MM.1S (cell line): ENCODE measurements at regions not wholly inside any gene's neighbourhood (a gene's known extent, or its start where the extent isn't known, plus 50 kb on each side); places are given as distances from the start of the nearest gene placed in this dataset.

Experiments used
- DNase-seq: peaks from one replicate; pipeline ENCODE4 v3.0.0-alpha.2; 2015
- H2AFZ ChIP-seq: fragments of 300-600 bp; sonication (generic); 2 replicates; pipeline ENCODE4 v1.6.0; 2016; ENCODE audit warnings: antibody characterized with exemption, low read length
- H3F3A ChIP-seq: fragments of 300-600 bp; sonication (generic); 2 replicates; pipeline ENCODE4 v1.6.1; 2016; ENCODE audit warnings: mild to moderate bottlenecking, antibody characterized with exemption, low read length, moderate library complexity, mixed read lengths; ENCODE audit not compliant: insufficient read depth
- H3K27ac ChIP-seq: fragments of 300-600 bp; sonication (generic); 2 replicates; pipeline ENCODE4 v1.5.1; 2016; ENCODE audit warnings: mild to moderate bottlenecking, low read length
- H3K27me3 ChIP-seq: fragments of 300-600 bp; sonication (generic); replicated peaks from 2 replicates; pipeline ENCODE4 v1.6.0; 2016; ENCODE audit warnings: low read length; ENCODE audit not compliant: insufficient read depth
- H3K36me3 ChIP-seq: fragments of 300-600 bp; sonication (generic); replicated peaks from 2 replicates; pipeline ENCODE4 v1.6.1; 2016; ENCODE audit warnings: mild to moderate bottlenecking, low read length, mixed read lengths; ENCODE audit not compliant: insufficient read depth
- H3K4me1 ChIP-seq: fragments of 300-600 bp; sonication (generic); 2 replicates; pipeline ENCODE4 v1.6.1; 2016; ENCODE audit warnings: low read length, mixed read lengths
- H3K4me2 ChIP-seq: fragments of 300-600 bp; sonication (generic); 2 replicates; pipeline ENCODE4 v1.6.0; 2016; ENCODE audit warnings: low read depth, low read length
- H3K4me3 ChIP-seq: fragments of 300-600 bp; sonication (generic); 2 replicates; pipeline ENCODE4 v1.5.1; 2016; ENCODE audit warnings: low read length, mixed read lengths
- H3K79me2 ChIP-seq: fragments of 300-600 bp; sonication (generic); 2 replicates; pipeline ENCODE4 v1.6.1; 2016; ENCODE audit warnings: mixed run types, low read length, mixed read lengths
- H3K9ac ChIP-seq: fragments of 300-600 bp; sonication (generic); 2 replicates; pipeline ENCODE4 v1.6.1; 2016; ENCODE audit warnings: low read length, mixed read lengths
- H3K9me2 ChIP-seq: fragments of 300-600 bp; sonication (generic); replicated peaks from 2 replicates; pipeline ENCODE4 v1.6.1; 2016; ENCODE audit warnings: mild to moderate bottlenecking, low read length, mixed read lengths; ENCODE audit not compliant: insufficient read depth
- H3K9me3 ChIP-seq: fragments of 300-600 bp; sonication (generic); replicated peaks from 2 replicates; pipeline ENCODE4 v1.6.1; 2016; ENCODE audit warnings: mild to moderate bottlenecking, low read length, mixed read lengths; ENCODE audit not compliant: insufficient read depth
- H4K20me1 ChIP-seq: fragments of 300-600 bp; sonication (generic); 2 replicates; pipeline ENCODE4 v1.6.1; 2016; ENCODE audit warnings: mild to moderate bottlenecking, low read length, moderate library complexity, mixed read lengths; ENCODE audit not compliant: insufficient read depth
- EZH2 ChIP-seq: fragments of 300-600 bp; sonication (generic); optimal IDR thresholded peaks from 2 replicates; pipeline ENCODE3; 2017; ENCODE audit warnings: low read depth, mild to moderate bottlenecking, antibody characterized with exemption, low read length, mixed read lengths
- EZH2phosphoT487 ChIP-seq: fragments of 300-600 bp; sonication (generic); IDR thresholded peaks from 2 replicates; pipeline ENCODE4 v1.6.1; 2018; ENCODE audit warnings: antibody characterized with exemption, low read length
- TF ChIP-seq, protein P1 (sequence below): fragments of 300-600 bp; sonication (generic); IDR thresholded peaks from 2 replicates; pipeline ENCODE4 v1.5.1; 2016; ENCODE audit warnings: antibody characterized with exemption, low read length, mixed read lengths

DNA sequence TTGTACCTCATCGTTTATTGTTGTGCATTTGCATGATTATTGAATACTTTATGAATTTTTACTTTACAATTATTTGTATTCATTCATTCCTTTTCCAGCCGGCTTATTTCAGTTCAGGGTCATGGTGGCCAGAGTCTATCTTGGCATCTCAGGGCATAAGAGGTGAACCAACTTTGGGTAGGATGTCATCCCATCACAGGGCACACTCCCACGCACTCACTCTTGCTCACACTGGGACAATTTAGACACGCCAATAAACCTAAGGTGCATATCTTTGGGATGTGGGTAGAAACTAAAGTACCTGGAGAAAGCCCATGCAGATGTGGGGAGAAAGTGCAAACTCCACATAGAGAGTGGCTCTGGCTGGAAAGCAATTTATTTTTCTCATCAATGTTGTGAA is 158.1 kb upstream of the MAST4 start:
- no peak overlapping the region for H3K9ac ChIP-seq
- no peak overlapping the region for H2AFZ ChIP-seq
- no peaks in the 10 kb centered on the region for H3K9me3 ChIP-seq
- H3K4me3 ChIP-seq = no peak overlapping the region
- H3K4me1 ChIP-seq = peaks cover 16% of the 10 kb centered on the region
- no peaks in the 10 kb centered on the region for H4K20me1 ChIP-seq
- TF ChIP-seq EZH2 (no peak), EZH2phosphoT487 (no peak)
- TF ChIP-seq, protein P1, sequence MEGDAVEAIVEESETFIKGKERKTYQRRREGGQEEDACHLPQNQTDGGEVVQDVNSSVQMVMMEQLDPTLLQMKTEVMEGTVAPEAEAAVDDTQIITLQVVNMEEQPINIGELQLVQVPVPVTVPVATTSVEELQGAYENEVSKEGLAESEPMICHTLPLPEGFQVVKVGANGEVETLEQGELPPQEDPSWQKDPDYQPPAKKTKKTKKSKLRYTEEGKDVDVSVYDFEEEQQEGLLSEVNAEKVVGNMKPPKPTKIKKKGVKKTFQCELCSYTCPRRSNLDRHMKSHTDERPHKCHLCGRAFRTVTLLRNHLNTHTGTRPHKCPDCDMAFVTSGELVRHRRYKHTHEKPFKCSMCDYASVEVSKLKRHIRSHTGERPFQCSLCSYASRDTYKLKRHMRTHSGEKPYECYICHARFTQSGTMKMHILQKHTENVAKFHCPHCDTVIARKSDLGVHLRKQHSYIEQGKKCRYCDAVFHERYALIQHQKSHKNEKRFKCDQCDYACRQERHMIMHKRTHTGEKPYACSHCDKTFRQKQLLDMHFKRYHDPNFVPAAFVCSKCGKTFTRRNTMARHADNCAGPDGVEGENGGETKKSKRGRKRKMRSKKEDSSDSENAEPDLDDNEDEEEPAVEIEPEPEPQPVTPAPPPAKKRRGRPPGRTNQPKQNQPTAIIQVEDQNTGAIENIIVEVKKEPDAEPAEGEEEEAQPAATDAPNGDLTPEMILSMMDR = no peak
- no peak overlapping the region for H3K4me2 ChIP-seq
- no peak for DNase-seq
- H3K9me2 ChIP-seq = no peaks in the 10 kb centered on the region
- no peak overlapping the region for H3K27ac ChIP-seq
- H3K79me2 ChIP-seq = no peaks in the 10 kb centered on the region
- no peaks in the 10 kb centered on the region for H3F3A ChIP-seq
- H3K36me3 ChIP-seq = no peaks in the 10 kb centered on the region
- no peaks in the 10 kb centered on the region for H3K27me3 ChIP-seq

DNA sequence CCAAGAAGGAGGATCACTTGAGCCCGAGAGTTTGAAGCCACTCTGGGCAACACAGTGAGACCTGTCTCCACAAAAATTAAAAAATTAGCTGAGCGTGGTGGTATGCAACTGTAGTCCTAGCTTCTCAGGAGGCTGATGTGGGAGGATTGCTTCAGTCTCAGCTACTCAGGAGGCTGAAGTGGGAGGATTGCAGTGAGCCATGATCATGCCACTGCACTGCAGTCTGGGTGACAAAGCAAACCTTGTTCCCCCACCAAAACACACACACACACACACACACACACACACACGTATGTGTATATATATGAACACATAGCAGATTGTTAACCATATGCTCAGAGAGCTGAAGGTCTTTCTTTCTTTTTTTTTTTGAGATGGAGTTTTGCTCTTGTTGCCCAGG is 157.5 kb upstream of the MAST4 start:
- Histone ChIP-seq H2AFZ (no peak overlapping the region), H3F3A (no peaks in the 10 kb centered on the region), H3K27me3 (no peaks in the 10 kb centered on the region), H3K9me3 (no peaks in the 10 kb centered on the region), H3K4me3 (no peak overlapping the region), H3K4me2 (no peak overlapping the region), H3K27ac (no peak overlapping the region), H3K9me2 (no peaks in the 10 kb centered on the region), H4K20me1 (no peaks in the 10 kb centered on the region), H3K36me3 (no peaks in the 10 kb centered on the region), H3K9ac (no peak overlapping the region), H3K79me2 (no peaks in the 10 kb centered on the region), H3K4me1 (peaks cover 16% of the 10 kb centered on the region)
- no peak for DNase-seq
- TF ChIP-seq EZH2 (no peak), EZH2phosphoT487 (no peak)
- TF ChIP-seq, protein P1 = no peak

DNA sequence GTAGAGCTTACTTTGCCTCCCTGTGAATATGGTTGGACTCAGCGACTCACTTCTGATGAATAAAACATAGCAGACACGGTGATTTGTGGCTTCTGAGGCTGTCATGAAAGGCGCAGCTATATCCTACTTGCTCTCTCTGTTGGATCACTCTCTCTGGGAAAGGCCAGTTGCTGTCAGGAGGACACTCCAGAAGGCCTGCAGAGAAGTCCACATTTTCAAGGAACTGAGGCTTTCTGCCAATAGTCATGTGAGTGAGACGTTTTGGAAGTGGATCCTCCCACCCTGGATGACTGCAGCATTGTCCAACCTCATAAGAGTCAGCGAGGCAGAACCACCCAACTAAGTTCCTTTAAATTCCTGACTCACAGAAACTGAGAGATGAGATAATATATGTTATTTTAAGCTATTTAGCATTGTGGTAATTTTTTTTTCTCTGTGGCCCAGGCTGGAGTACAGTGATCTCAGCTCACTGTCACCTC is 156.0 kb upstream of the MAST4 start:
- H3K79me2 ChIP-seq = no peaks in the 10 kb centered on the region
- H3K9ac ChIP-seq = no peak overlapping the region
- peaks cover 16% of the 10 kb centered on the region for H3K4me1 ChIP-seq
- H4K20me1 ChIP-seq = no peaks in the 10 kb centered on the region
- H3K36me3 ChIP-seq = no peaks in the 10 kb centered on the region
- DNase-seq = peak; percentile 34
- peak overlapping the region; percentile 54; the same call in 1 of the 2 replicates for H2AFZ ChIP-seq
- no peaks in the 10 kb centered on the region for H3K27me3 ChIP-seq
- H3K9me2 ChIP-seq = no peaks in the 10 kb centered on the region
- no peaks in the 10 kb centered on the region for H3K9me3 ChIP-seq
- TF ChIP-seq EZH2phosphoT487 (no peak), EZH2 (no peak)
- TF ChIP-seq, protein P1 = no peak
- H3K4me3 ChIP-seq = 0 out of 2 replicates have a peak overlapping the region, but pooled peaks have one; percentile 7
- H3F3A ChIP-seq = no peaks in the 10 kb centered on the region
- no peak overlapping the region for H3K27ac ChIP-seq
- H3K4me2 ChIP-seq = peak overlapping the region; percentile 33; the same call in 1 of the 2 replicates
